HepG2 (cell line): ENCODE measurements at regions not wholly inside any gene's neighbourhood (a gene's known extent, or its start where the extent isn't known, plus 50 kb on each side); places are given as distances from the start of the nearest gene placed in this dataset.

Experiments used
- ATAC-seq: fragments of 200-7000 bp; cut with Tn5 transposase; 3 replicates; pipeline ENCODE4 v1.9.1; 2020; ENCODE audit warnings: mild to moderate bottlenecking, moderate library complexity
- BruUV-seq: library from RNA; stranded (reverse); fragments of 400-500 nt; replicated peaks from 2 replicates; lab custom pipeline; 2021; lab: Mats Ljungman, UMichigan
- CTCF ChIA-PET: fragments of 300-600 bp; formaldehyde crosslinking; extraction: SDS; loops from one replicate; lab custom pipeline; 2021; ENCODE audit warnings: low total read pairs, inconsistent platforms, low intra/inter-chr PET ratio; lab: Yijun Ruan, JAX
- POLR2A ChIA-PET: fragments of 350-600 bp; sonication (Branson Sonifier 250); formaldehyde crosslinking; loops from one replicate; lab custom pipeline; 2020; ENCODE audit warnings: antibody characterized with exemption, inconsistent platforms; lab: Yijun Ruan, JAX
- DNase-seq: peaks from one replicate; pipeline ENCODE4 v3.0.0-alpha.2; 2015; ENCODE audit warnings: low spot score
- FAIRE-seq: peaks from 3 replicates; lab custom pipeline; 2011; peaks lifted over from hg19 to GRCh38; lab: Jason Lieb, UNC
- H2AFZ ChIP-seq: one replicate; pipeline ENCODE4 v1.6.1; 2011; ENCODE audit warnings: low read length, inconsistent platforms
- H3K27ac ChIP-seq: fragments of 300-600 bp; 3 replicates; pipeline ENCODE4 v1.8.0; 2011; ENCODE audit warnings: mixed run types, mild to moderate bottlenecking, mixed read lengths, low read length, inconsistent platforms; ENCODE audit not compliant: insufficient read depth; ENCODE audit errors: extremely low read length
- H3K27me3 ChIP-seq, 2 experiments: fragments of 200-600 bp in 1 of 2; 2 replicates in 1 of 2; 3 replicates in 1 of 2; pipeline versions ENCODE4 v1.6.0 to v1.8.0; 2011; ENCODE audit warnings: low read length in 2 of 2, mild to moderate bottlenecking in 2 of 2, moderate library complexity in 2 of 2, inconsistent platforms in 1 of 2; ENCODE audit not compliant: insufficient read depth in 2 of 2, control insufficient read depth in 1 of 2
- H3K36me3 ChIP-seq, 2 experiments: fragments of 200-600 bp in 1 of 2; replicated peaks in 1 of 2; 2 replicates in 1 of 2; 3 replicates in 1 of 2; pipeline versions ENCODE4 v1.5.1 to v1.8.0; 2011; ENCODE audit warnings: low read length in 2 of 2, inconsistent platforms in 1 of 2; ENCODE audit not compliant: insufficient read depth in 2 of 2, control insufficient read depth in 1 of 2
- H3K4me1 ChIP-seq: 2 replicates; pipeline ENCODE4 v1.5.1; 2012; ENCODE audit warnings: low read length, inconsistent platforms; ENCODE audit not compliant: insufficient read depth
- H3K4me2 ChIP-seq: 2 replicates; pipeline ENCODE4 v1.6.0; 2011; ENCODE audit warnings: low read depth, low read length, inconsistent platforms
- H3K4me3 ChIP-seq, 3 experiments: fragments of 200-600 bp in 1 of 3; sonication (generic), shearing (Covaris generic) in 1 of 3; replicated peaks in 1 of 3; 2 replicates each; pipeline ENCODE4 v1.5.1; 2011 to 2016; ENCODE audit warnings: low read length in 3 of 3, inconsistent platforms in 2 of 3, low read depth in 2 of 3, mild to moderate bottlenecking in 2 of 3, control low read depth in 1 of 3, mixed read lengths in 1 of 3; ENCODE audit not compliant: insufficient read depth in 1 of 3
- H3K79me2 ChIP-seq: one replicate; pipeline ENCODE4 v1.6.1; 2011; ENCODE audit warnings: low read length, inconsistent platforms; ENCODE audit not compliant: insufficient read depth
- H3K9ac ChIP-seq: 2 replicates; pipeline ENCODE4 v1.6.0; 2011; ENCODE audit warnings: mild to moderate bottlenecking, low read depth, low read length, inconsistent platforms; ENCODE audit not compliant: insufficient read depth
- H3K9me3 ChIP-seq: 2 replicates; pipeline ENCODE4 v1.5.1; 2012; ENCODE audit warnings: mild to moderate bottlenecking, low read length
- H4K20me1 ChIP-seq: 2 replicates; pipeline ENCODE4 v1.6.0; 2011; ENCODE audit warnings: inconsistent platforms, mild to moderate bottlenecking, low read length, moderate library complexity; ENCODE audit not compliant: insufficient read depth
- AKAP8 ChIP-seq: sonication (generic); formaldehyde crosslinking; IDR thresholded peaks from 2 replicates; pipeline ENCODE4 v1.5.1; 2020; ENCODE audit warnings: mild to moderate bottlenecking, missing genetic modification reagents
- ATF2 ChIP-seq: sonication (generic); formaldehyde crosslinking; IDR thresholded peaks from 2 replicates; pipeline ENCODE4 v1.4.0; 2020; ENCODE audit warnings: missing genetic modification reagents
- KLF15 ChIP-seq: sonication (generic); formaldehyde crosslinking; IDR thresholded peaks from 2 replicates; pipeline ENCODE4 v1.8.1; 2023; ENCODE audit warnings: borderline replicate concordance, mild to moderate bottlenecking, inconsistent platforms, missing genetic modification reagents, mixed read lengths
- RAD21 ChIP-seq: fragments of 450-650 bp; formaldehyde crosslinking; IDR thresholded peaks from 2 replicates; pipeline ENCODE4 v1.5.0; 2020; ENCODE audit warnings: mild to moderate bottlenecking
- RFX5 ChIP-seq: IDR thresholded peaks from 2 replicates; pipeline ENCODE4 v1.6.1; 2011; ENCODE audit warnings: low read depth, low read length, improper control_type of control experiment
- RFXANK ChIP-seq: IDR thresholded peaks from 2 replicates; pipeline ENCODE4 v1.6.1; 2016
- RFXAP ChIP-seq: sonication (generic); formaldehyde crosslinking; IDR thresholded peaks from 2 replicates; pipeline ENCODE4 v1.4.0; 2020; ENCODE audit warnings: missing genetic modification reagents, borderline replicate concordance
- ZNF12 ChIP-seq: sonication (generic); formaldehyde crosslinking; IDR thresholded peaks from 2 replicates; pipeline ENCODE4 v1.5.0; 2020; ENCODE audit warnings: missing genetic modification reagents
- ZNF513 ChIP-seq: sonication (generic); formaldehyde crosslinking; conservative IDR thresholded peaks from 2 replicates; pipeline ENCODE4 v1.5.0; 2020; ENCODE audit warnings: missing genetic modification reagents
- ZNF552 ChIP-seq: sonication (generic); formaldehyde crosslinking; IDR thresholded peaks from 2 replicates; pipeline ENCODE4 v1.9.0; 2022; ENCODE audit warnings: missing genetic modification reagents, mild to moderate bottlenecking, borderline replicate concordance
- ZNF558 ChIP-seq: sonication (generic); formaldehyde crosslinking; IDR thresholded peaks from 2 replicates; pipeline ENCODE4 v1.9.0; 2022; ENCODE audit warnings: mild to moderate bottlenecking, missing genetic modification reagents, borderline replicate concordance
- WGBS: methylation state at CpG from one replicate; pipeline ENCODE4 v1.1.6; 2017; ENCODE audit warnings: low lambda C conversion rate; 5-methylcytosine and 5-hydroxymethylcytosine counted together
- in situ Hi-C: cut with HindIII; loops from 2 replicates; pipeline ENCODE4 v1.10.0; 2017; ENCODE audit warnings: low pct_unique_long_range_greater_than_20kb; ENCODE audit not compliant: extremely low pct_ligation_motif_present
- intact Hi-C: fragments of 100-400 bp; cut with micrococcal nuclease; formaldehyde crosslinking; loops from one replicate; pipeline ENCODE4 v1.10.0; 2022; ENCODE audit not compliant: unreplicated experiment
- TF ChIP-seq, protein P1 (sequence below): sonication (generic); formaldehyde crosslinking; IDR thresholded peaks from 2 replicates; pipeline ENCODE4; 2020; ENCODE audit warnings: missing genetic modification reagents, mild to moderate bottlenecking, borderline replicate concordance
- TF ChIP-seq, protein P2 (sequence below): sonication (generic); formaldehyde crosslinking; IDR thresholded peaks from 2 replicates; pipeline ENCODE4 v1.8.0; 2022; ENCODE audit warnings: low read depth, missing genetic modification reagents

GRCh38 chr16:50490828-50491227 lies 57.4 kb upstream of the NKD1 start:
- in situ Hi-C loops, result no loop called here
- DNase-seq (no peak), FAIRE-seq (no peak)
- no peak overlapping the region for H3K4me3 ChIP-seq
- H3K36me3 ChIP-seq, result no peaks in the 10 kb centered on the region
- no TSS peak for BruUV-seq
- no peaks in the 10 kb centered on the region for H3K79me2 ChIP-seq
- POLR2A ChIA-PET, result no interaction called here
- peaks cover 40% of the 10 kb centered on the region for H3K4me1 ChIP-seq
- no peak overlapping the region for H3K4me2 ChIP-seq
- WGBS, result 57% methylated on average over 2 of the region's 2 CpGs
- no peak overlapping the region for H3K27ac ChIP-seq
- no peaks in the 10 kb centered on the region for H3K9me3 ChIP-seq
- CTCF ChIA-PET, result no interaction called here
- H3K9ac ChIP-seq, result no peak overlapping the region
- no peak overlapping the region for H2AFZ ChIP-seq
- TF ChIP-seq ZNF552, result no peak
- peak; percentile 96 for TF ChIP-seq RFX5
- TF ChIP-seq RFXANK, result peak; percentile 96
- TF ChIP-seq RFXAP, result 0 out of 2 replicates have a peak, but pooled peaks have one; percentile 45
- TF ChIP-seq, protein P1, sequence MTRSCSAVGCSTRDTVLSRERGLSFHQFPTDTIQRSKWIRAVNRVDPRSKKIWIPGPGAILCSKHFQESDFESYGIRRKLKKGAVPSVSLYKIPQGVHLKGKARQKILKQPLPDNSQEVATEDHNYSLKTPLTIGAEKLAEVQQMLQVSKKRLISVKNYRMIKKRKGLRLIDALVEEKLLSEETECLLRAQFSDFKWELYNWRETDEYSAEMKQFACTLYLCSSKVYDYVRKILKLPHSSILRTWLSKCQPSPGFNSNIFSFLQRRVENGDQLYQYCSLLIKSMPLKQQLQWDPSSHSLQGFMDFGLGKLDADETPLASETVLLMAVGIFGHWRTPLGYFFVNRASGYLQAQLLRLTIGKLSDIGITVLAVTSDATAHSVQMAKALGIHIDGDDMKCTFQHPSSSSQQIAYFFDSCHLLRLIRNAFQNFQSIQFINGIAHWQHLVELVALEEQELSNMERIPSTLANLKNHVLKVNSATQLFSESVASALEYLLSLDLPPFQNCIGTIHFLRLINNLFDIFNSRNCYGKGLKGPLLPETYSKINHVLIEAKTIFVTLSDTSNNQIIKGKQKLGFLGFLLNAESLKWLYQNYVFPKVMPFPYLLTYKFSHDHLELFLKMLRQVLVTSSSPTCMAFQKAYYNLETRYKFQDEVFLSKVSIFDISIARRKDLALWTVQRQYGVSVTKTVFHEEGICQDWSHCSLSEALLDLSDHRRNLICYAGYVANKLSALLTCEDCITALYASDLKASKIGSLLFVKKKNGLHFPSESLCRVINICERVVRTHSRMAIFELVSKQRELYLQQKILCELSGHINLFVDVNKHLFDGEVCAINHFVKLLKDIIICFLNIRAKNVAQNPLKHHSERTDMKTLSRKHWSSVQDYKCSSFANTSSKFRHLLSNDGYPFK, result no peak
- TF ChIP-seq RAD21 (CRISPR knock-in tag), result peak; percentile 14; the same call in 1 of the 2 replicates
- TF ChIP-seq ZNF12, result no peak
- TF ChIP-seq, all 625 proteins: peak for 4
- no peak for ATAC-seq
- Histone ChIP-seq H4K20me1 (no peaks in the 10 kb centered on the region), H3K27me3 (no peaks in the 10 kb centered on the region)
- intact Hi-C loops, result no loop called here

GRCh38 chr16:50489182-50489581 lies 59.0 kb upstream of the NKD1 start:
- Histone ChIP-seq H3K4me2 (peak overlapping the region; percentile 9; the same call in 1 of the 2 replicates), H3K27me3 (no peaks in the 10 kb centered on the region), H3K4me3 (no peak overlapping the region), H3K79me2 (no peaks in the 10 kb centered on the region), H3K9ac (no peak overlapping the region), H2AFZ (no peak overlapping the region), H3K9me3 (peaks cover 1% of the 10 kb centered on the region; the same call in 1 of the 2 replicates), H4K20me1 (no peaks in the 10 kb centered on the region), H3K4me1 (peaks cover 26% of the 10 kb centered on the region), H3K36me3 (no peaks in the 10 kb centered on the region), H3K27ac (no peak overlapping the region)
- POLR2A ChIA-PET, result no interaction called here
- intact Hi-C loops (no loop called here), in situ Hi-C loops (no loop called here)
- FAIRE-seq, result no peak
- CTCF ChIA-PET, result no interaction called here
- DNase-seq, result no peak
- BruUV-seq, result no TSS peak
- peak; percentile 43; the same call in 2 of the 3 replicates for ATAC-seq
- WGBS, result 89% methylated on average over 2 of the region's 3 CpGs
- TF ChIP-seq, protein P2, sequence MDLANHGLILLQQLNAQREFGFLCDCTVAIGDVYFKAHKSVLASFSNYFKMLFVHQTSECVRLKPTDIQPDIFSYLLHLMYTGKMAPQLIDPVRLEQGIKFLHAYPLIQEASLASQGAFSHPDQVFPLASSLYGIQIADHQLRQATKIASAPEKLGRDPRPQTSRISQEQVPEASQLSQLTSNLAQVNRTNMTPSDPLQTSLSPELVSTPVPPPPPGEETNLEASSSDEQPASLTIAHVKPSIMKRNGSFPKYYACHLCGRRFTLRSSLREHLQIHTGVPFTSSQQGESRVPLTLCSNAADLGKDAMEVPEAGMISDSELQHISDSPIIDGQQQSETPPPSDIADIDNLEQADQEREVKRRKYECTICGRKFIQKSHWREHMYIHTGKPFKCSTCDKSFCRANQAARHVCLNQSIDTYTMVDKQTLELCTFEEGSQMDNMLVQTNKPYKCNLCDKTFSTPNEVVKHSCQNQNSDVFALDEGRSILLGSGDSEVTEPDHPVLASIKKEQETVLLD (CRISPR knock-in tag), result no peak
- TF ChIP-seq ZNF513 (CRISPR knock-in tag), result no peak
- TF ChIP-seq AKAP8 (CRISPR knock-in tag), result no peak
- no peak for TF ChIP-seq KLF15
- TF ChIP-seq ZNF558 (CRISPR knock-in tag), result no peak
- TF ChIP-seq ATF2 (CRISPR knock-in tag), result no peak
